IPS DF 19.7 (cell line): ENCODE measurements at regions not wholly inside any gene's neighbourhood (a gene's known extent, or its start where the extent isn't known, plus 50 kb on each side); places are given as distances from the start of the nearest gene placed in this dataset.
A peak's percentile ranks its signal among the peaks of the same experiment; 100 is the strongest.
"Not testable (repeated sequence)": the region's sequence is repeated elsewhere in the genome, so short reads cannot be mapped to it uniquely, and the experiment has no call there.

ENCODE experiments used
- DNase-seq: peaks from one replicate; pipeline ENCODE4 v3.0.0-alpha.2; 2013; ENCODE audit warnings: low read depth, low spot score

DNA sequence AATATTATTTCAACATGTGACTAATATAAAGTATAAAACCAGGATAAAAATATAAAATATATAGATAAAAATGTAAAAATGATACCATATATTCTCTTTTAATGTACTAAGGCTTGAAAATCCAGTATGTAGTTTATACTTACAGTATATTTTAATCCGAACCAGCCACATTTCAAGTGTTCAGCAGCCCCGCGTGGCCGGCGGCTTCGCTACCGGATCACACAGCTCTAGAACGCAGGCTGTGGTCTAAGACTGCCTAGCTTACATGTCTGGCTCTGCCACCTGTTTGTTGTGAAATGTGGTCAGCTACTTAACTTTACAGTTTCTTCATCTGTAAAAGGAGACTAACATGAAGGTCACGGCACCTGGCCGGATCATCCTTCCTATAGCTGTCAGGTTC lies 189.7 kb upstream of the TBX3 start:
- DNase-seq = no peak

DNA sequence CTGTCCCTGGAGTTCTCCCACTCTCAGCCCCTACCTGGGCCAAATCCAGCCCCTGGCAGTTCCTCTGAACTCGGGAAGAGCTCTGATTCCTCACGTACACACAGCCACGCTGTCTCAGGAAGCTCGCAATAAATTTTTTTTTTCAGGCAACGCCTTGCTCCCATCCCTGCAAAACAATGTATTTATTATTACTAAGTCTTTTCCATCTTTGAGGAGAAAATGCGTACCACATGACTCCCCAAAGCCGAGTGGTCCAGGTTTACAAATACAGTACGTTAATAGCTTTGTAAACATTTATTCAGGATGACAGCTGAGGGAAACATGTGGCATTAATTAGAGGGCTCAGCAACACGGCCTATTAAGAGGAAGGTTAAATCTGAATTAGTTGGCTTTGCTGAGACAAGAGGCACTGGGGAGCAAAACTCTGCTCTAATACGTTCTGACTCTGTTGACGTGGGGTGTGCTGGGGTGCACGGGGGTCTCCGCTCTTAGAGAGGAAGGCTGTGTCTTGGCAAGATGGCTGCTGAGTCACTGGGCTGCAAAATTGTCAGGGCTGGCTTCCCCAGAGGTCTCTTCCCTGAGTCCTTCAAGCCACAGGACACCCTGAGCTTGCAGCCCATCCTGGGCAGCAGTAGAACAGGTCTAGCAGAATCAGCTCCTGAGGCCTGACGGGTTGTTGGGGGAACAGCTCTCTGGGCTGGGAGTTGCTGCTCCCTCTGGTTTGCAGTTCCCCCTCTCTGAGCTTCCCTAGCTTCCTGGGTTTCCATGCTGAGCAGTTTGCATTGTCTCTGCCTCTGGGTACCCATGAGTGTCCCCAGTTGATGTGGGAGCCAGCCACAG lies 185.2 kb upstream of the TBX3 start:
- no peak for DNase-seq

DNA sequence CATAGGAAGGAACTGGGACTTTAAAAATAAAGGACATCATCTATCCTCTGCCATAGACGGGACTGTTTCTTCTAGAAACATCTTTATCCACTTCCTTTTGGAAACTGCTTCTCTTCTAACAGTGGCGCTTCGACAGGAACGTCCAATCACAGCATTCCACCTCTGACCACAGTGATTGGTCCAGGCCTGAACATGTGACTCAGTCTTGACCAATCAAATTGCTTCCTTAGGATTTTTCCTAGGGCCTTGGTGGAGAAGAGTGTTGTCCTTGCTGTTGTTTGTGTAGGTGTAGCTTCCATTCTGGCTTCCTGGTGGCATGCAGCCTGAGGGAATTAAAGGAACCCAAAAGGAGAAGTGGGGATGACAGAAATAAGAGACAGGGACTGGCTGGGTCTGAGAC lies 182.4 kb upstream of the TBX3 start:
- no peak for DNase-seq

DNA sequence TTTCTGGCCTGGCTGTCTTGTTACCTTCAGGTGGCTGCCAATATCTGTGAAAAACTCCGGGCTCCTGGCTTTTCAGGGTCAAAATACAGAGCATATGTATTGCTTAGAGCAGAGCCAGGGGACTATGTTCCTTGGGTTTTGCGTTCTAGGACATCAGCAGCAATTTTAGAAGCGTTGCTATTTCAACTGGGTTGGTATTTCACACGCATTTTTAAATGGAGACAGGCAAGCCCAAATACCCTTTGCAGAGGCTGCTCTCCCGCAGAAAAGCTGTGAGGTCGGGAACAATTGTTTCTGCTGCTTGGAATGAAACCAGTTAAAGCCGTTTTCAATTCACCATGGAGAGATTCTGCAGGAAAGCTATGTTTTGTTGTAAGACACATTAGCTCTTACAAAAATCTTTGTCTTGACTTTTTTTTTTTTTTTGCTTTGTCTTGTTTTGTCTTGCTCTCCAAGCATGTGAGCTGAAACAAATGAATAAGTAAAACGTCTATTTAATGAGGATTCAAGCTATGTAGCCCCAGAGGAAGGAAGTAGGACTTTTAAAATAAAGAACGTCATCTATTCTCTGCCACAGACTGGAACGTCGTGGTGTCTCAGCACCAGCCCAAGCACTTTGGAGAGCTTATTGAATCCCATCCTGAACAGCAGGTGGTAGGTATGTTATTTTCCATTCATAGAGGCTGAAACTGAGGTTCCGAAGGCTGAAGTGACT lies 181.0 kb upstream of the TBX3 start:
- no peak for DNase-seq

DNA sequence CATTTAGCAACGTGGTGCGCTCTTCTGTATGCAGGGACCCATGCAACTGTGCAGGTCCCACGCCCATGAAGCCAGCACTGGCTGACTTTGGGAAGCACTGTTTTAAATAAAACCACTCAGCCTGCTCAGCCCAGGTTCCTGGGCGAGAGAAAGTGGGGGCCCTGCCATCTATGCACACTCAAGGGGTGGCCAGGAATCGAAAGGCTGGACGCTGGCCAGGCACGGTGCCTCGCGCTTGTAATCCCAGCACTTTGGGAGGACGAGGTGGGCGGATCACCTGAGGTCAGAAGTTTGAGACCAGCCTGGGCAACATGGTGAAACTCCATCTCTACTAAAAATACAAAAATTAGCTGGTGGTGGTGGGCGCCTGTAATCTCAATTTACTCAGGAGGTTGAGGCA lies 179.9 kb upstream of the TBX3 start:
- DNase-seq = no peak

DNA sequence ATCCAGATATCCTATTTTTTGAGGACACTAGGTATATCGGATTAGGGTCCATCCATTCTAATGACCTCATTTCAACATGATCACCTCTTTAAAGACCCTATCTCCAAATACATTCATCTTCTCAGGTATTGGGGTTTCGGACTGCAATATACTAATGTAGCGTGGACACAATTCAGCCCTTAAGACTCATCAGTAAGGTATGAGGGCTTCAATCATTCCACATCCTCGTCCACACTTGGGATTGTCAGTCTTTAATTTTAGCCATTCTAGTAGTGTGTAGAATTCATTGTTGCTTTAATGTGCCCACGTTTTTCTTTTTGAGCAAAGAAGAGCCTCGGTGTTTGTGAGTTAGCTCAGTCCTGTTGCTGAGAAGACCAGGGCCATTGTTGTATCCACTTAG lies 177.0 kb upstream of the TBX3 start:
- DNase-seq = no peak

DNA sequence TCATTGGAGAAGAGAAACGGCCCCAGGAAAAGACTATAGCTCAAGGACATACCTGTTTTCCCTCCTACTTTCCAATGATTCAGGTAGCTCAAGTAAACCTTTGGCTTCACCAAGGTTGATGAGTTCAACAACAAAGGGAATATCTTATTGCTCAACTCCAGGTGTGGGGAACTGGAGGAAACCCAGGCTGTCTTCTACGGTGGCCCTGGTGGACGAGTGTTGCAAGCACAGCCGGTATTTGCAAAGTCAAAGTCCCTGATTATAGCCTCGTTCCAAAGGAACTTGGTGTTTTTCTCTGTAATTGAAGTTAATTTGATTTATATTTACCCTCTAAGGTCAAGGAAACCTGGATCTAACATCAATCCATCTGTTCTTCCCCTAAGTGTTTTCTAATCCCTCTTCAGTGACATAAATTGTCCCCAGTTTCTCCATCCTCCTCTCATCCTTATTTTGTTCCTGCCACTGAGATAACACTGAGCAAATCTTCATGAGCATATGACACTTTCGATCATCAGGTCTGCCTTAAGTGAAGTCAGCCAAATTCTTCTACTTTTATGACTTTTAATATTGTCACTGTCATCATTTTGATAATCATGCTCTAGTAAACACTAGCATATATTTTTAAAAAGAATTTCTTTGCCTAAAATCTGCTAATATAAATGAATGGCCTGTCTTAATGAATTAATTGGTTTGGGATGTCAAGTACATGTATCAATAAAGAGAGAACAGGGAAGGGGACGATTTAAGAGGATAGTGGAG lies 174.6 kb upstream of the TBX3 start:
- DNase-seq = no peak

DNA sequence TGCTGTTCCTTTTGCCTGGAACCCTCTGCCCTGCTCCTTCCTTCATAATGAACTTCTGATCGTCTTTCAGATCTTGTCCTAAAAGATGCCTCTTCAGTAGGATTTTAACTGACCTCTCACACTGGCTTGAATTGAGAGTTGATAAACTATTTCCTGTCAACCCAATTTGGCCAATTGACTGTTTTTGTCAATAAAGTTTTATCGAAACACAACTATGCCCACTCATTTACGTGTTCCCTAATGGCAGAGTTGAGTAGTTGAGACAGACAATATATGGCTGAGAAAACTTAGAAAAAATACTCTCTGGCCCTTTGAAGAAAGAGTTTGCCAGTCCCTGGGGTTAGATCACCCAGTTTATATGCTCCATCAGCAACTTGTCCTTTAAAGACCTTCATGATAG lies 171.7 kb upstream of the TBX3 start:
- no peak for DNase-seq

DNA sequence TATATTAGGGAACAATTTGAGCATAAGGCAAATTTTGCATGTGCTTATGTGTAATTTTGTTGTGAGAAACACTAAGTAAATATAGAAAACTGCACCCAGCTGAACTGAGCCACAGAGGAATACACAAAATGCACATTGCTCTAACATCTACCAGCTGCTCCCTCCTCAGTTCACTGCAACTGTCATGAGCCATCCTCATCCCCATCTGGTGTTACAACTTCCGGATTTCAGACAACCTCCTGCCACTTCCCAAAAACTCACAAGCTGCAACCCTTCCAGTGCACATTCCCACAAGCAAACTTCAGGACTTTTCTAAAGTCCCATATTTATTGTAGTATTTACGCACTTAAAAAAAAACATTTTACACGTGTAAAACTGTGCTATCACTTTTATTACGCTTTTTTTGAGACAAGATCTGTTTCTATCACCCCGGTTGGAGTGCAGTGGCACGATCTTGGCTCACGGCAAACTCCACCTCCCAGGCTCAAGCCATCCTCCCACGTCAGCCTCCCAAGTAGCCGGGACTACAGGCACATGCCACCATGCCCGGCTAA lies 169.1 kb upstream of the TBX3 start:
- DNase-seq = no peak

DNA sequence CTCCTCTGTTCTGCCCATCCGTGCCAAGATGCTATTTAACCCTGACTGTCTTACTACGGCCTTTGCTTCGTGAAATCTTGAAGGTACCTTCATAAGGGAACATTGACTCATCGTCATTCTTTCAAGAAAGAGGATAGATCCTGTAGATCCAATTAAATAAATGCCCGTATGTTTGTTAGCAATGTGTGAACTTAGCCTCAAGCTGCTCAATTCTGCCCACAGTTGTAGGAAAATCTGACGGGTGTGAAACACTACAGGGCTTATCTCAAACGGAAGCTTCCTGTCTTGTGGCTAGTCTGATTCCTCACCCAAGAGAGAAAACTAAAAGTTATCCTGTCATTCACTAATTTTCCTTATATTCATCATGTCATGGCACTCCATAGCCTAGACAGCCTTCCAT lies 168.0 kb upstream of the TBX3 start:
- DNase-seq = no peak

DNA sequence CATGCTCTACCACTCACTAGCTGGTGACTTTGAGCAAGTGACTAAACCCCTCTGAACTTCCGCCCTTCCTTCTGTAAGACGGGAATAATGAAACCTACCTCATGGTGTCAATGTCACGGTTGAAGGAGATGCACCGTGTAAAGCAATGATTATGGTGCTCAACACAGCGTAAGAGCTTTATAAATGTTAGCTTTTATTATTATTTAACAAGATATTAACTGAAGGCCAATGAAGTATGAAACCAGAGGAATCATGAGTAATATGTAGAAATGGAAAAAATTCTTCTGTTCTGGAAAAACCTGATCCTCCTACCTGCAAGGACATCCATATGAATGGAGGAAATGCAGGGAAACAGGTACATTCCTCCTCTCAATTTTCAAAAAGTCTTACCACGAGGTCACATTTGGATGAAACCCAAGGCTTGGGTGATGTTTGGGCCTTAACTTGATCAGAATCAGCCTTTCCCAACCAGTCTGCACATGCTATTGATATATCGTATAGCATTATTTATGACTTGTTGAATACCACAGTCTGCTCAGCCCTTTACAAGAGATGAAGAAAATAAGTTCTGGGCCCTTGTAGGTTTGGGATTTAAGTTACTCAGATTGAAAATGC lies 166.8 kb upstream of the TBX3 start:
- DNase-seq = no peak

DNA sequence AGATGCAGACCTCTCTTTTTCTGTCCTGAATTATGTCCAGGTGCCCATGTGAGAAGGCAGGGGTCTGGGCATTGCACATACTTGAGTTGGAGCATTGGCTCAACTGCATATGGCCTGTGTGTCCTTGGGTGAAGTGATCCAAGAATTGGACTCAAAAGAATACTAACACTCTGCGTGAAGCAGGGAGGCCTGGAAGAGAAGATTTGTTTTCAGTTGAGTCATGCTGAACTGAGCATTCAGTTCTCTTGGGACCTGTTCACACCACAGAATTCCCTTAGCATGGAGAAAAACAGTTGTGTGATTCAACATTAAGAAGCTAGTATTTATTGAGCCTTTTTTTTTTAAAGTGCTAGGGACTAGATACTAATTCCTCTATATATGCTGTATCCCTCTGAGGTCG lies 164.7 kb upstream of the TBX3 start:
- no peak for DNase-seq

DNA sequence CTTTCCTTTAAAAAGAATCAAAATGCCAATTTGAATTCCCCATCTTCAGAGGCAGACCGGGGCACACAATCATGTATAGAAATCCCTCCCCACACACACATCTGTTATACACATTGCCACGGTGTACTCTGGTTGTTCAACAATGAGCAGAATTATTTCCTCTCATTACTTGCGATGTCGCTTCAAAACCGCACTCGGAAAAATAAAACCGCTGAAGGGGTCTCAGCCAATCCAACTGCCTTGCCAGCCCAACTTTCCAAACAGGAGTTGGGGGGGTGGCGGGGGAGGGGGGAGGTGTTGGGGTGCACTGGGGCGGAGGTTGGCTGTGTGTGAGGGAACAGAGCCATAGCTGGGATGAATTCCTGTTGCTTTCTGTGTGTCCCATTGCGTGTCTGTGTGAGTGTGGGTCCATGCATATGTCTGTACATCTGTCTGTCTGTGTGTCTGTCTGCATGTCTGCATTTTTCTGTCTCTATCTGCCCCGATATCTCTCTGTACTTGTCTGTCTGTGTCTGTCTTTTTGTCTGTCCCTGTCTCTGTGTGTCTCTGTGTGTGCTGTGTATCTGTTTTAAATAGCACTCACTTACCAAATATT lies 163.6 kb upstream of the TBX3 start:
- no peak for DNase-seq

DNA sequence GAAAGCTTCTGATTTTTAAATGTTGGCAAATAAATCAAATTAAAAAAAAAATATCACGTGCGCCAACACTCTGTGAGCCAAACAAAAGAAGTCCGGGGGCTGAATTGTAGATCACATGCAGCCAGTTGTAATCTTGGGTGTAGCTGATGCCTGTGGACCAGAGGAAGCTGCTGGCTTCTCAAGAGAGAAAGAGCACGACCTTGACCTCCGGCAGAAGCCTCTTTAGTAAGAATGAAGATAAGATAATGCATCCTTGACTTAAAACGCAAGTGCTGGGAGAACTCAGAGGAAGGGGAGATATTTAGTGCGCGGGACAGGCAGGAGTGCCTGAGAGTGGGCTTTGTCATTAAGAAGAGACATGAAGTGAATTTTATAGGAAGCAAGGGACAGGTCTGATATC lies 162.8 kb upstream of the TBX3 start:
- no peak for DNase-seq

DNA sequence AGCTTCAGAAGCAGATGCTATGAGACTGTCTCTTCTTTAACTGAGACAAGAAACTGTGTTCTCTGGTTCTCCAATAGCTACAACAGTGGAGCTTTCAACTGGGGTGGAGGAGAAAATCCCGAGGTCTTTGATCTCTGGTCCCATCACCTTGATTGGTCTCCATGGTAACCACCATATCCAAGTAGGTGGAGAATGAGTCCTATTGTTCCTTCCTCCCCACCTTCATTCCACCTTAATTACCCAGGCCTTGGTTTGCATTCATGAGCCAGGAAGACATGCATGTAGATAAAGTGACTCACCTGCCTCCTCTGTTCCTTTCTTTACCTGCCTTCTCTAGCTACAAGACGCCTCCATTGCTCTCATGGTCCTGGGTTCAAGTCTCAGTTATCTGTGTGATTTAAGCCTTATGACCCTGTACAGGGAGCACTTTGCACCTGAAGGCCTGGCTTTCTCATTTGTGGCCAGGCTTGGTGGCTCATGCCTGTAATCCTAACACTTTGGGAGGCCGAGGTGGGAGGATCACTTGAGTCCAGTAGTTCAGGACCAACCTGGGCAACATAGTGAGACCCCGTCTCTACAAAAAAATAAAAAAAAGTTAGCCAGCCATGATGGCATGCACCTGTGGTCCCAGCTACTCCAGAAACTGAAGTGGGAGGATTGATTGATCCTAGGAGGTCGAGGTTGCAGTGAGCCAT lies 157.7 kb upstream of the TBX3 start:
- DNase-seq = peak; percentile 89

DNA sequence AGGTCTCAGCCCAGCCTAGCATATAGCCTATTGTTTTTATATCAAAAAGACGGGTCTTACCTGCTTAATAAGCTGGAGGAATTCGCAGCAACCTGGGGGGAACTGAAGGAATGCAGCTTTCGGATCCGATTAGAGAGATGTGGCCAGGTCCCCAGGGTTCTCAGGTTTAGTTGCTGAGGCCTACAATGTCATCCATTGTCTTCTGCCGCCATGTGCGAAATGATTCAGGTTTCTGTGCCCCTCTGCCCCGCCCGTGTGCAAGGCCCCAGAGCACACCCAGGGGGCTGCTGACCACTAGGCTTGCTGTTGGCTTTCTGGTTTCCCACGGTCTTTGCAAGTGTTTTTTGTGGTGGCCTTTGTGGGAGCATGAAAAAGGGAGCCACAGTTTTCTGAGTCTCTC lies 154.5 kb upstream of the TBX3 start:
- DNase-seq = no peak

DNA sequence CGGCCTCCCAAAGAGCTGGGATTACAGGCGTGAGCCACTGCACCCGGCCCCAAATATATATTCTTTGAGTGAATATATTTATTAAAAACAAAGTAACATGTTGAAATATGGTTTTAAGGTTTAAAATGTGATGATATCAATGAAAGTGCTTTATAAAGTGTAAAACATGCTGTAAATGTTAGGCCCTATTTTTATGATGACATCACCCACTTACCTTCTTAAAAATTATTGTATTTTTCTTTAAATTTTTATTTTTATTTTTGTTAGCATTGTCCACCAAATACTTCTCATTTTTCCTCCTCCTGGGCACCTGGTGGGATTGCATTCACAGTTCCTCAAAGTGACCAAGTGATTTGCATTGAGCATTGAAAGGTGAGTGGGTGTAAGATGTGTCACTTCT lies 152.6 kb upstream of the TBX3 start:
- no peak for DNase-seq

DNA sequence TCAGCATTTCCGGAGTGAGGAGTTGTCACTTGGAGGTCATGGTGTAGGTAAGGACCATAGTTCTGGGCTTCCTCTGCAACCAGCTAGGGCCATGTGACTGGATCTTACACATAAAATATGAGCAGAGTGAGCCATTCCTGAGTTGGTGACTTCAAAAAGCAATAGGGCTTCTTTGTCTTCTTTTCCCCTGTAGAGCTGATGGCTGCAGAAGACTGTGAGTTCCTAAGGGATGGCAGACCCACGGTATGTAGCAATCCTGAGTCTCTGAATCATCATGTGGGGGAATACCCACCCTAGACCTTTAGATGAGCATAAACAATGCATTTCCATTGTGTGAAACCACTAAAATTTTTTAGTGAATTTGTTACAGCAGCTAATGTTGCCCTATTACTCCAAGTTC lies 151.1 kb upstream of the TBX3 start:
- no peak for DNase-seq

DNA sequence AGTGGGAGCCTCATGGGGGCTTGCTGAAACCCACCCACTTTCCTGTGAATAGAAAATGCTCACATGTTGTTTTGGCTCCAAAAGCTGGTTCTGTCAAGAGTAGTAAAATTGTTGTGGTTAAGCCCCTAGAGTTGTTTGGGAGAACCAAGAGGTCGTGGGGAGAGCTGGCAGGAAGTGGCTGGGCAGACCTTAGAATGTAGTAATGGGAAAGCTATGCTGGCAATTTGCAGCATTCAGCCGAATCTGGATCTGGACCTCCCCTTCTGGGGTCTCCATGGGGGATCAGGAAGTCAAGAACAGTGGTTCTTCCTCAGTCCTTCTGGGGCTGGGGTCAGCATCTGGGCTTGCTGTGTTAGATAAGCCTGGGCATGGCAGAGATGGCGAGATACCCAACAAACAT lies 150.6 kb upstream of the TBX3 start:
- DNase-seq = no peak

DNA sequence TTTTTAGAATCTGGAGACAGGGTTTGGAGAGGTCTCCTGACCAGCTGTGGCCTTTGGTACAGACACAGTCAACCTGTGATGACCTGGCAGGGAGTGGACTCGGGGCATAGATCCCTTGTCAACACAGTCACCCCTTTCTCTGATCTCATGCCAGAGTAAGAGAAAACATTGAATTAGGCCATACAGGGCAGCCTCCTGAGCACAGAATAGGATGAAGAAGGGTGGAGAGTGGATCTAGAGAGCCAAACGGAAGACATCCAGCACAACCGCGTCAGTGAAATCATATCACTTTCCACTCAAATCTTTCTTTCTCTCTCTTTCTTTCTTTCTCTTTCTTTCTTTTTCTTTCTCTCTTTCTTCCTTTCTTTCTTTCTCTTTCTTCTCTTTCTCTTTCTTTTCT lies 145.9 kb upstream of the TBX3 start:
- no peak for DNase-seq

DNA sequence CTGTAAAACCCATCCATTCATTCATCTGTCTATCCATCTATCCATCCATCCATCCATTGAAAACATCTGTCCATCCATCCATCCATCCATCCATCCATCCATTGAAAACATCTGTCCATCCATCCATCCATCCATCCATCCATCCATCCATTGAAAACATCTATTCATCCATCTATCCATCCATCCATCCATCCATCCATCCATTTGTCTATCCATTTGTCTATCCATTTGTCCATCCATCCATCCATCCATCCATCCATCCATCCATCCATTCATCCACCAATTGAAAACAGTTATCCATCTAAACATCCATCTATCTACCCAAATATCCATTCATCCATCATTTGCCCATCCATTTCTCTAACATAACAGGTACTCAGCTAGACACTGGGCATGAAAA lies 145.3 kb upstream of the TBX3 start:
- not testable (repeated sequence) for DNase-seq
